ENCODE measurements at regions not wholly inside any gene's neighbourhood (a gene's known extent, or its start where the extent isn't known, plus 50 kb on each side); places are given as distances from the start of the nearest gene placed in this dataset.

DNA sequence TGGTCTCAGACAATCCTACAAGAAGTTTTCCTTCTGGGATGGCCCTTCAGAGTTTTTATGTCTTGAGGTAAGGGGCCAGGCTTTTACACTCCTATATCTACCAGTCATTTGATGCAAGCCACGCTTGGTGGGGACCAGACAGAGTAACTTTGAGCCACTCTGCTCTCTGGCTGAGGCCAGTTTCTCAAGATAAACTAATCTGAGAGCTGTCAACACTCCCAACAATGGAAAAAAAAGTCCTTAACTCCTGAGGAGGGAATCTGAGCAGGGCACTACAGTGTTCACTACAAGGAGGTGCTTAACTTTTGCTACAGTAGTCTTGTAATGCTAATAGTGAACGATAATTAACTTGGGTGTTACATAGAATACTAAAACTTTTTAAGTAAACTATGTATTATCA lies 62.7 kb downstream of the MRPS30 start:
- DNase-seq, result no peak
- Mint-ChIP-seq H3K4me1 (ENCODE audit: low read depth) (peaks cover 9% of the 10 kb centered on the region), H3K27ac (no peak overlapping the region), H3K9me3 (no peaks in the 10 kb centered on the region), H3K4me3 (no peak overlapping the region), H3K27me3 (no peaks in the 10 kb centered on the region), H3K36me3 (ENCODE audit: low read depth) (no peaks in the 10 kb centered on the region)
- no peak for TF ChIP-seq CTCF (IDR thresholded peaks at IDR 0.05)
- Histone ChIP-seq H3K27ac (ENCODE audit: low read depth in 1 of 2, low read length in 2 of 2) (no peak overlapping the region), H3K4me3 (ENCODE audit: low read length) (no peak overlapping the region), H3K4me1 (ENCODE audit: insufficient read depth, low read length) (no peaks in the 10 kb centered on the region), H3K36me3 (ENCODE audit: insufficient read depth, low read length) (no peaks in the 10 kb centered on the region), H3K27me3 (ENCODE audit: control insufficient read depth in 1 of 2, insufficient read depth in 2 of 2, low read length in 2 of 2) (no peaks in the 10 kb centered on the region), H3K9me3 (ENCODE audit: control insufficient read depth in 1 of 2, insufficient read depth in 1 of 2, low read length in 2 of 2) (no peaks in the 10 kb centered on the region)
- ChIA-PET CTCF (no interaction called here), POLR2A (no interaction called here)
- no peak for ATAC-seq (ENCODE audit: poor library complexity)
- intact Hi-C loops (cut with DNase I, micrococcal nuclease), result no loop called here

DNA sequence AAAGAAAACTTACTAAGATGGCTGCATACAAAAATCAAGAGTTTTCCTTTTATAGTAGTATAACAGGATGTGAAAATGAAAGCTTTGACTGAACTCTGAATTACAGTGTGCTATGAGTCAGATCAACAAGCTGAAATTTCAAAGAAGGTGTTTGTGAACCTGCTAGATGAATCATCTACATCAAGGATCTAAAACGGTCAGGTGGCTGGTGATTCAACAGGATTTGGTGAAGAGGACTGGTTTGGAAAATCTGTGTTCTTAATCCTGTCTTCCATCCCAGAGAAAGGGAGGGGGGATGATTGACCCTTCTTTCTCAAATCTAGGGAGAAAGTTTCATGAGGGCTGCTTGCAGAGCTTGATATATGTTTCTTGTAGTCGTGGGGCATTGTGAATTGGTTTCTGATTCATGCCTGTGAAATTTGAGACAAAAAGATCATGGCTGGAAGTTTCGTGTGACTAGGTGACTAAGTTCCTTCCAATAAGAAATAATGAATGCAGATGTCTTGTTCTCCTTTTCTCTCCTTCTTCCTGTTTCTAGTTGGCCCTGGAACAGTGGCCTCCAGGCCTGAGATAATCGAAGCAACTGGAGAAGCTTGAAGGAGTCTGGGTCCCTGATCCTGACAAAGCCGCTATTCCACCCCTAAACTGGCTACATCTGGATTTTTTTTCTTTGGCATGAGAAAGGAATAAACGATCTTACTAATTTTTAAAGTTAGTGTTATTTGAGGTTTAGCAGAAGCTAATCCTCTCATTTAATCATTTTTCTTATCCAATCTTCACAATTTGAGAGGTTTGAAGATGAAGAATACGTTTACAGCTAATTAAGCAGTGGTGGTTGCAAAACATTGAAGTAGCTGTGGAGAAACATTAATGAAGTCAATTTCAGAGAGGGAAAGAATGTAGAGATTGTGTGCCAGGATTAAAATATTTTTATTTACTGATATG lies 67.2 kb downstream of the MRPS30 start:
- H3K36me3 Mint-ChIP-seq (ENCODE audit: low read depth), result no peaks in the 10 kb centered on the region
- H3K4me3 Mint-ChIP-seq, result no peak overlapping the region
- Histone ChIP-seq H3K27ac (ENCODE audit: low read depth in 1 of 2, low read length in 2 of 2) (no peak overlapping the region), H3K9me3 (ENCODE audit: control insufficient read depth in 1 of 2, insufficient read depth in 1 of 2, low read length in 2 of 2) (no peaks in the 10 kb centered on the region), H3K36me3 (ENCODE audit: insufficient read depth, low read length) (no peaks in the 10 kb centered on the region), H3K4me1 (ENCODE audit: insufficient read depth, low read length) (no peaks in the 10 kb centered on the region), H3K27me3 (ENCODE audit: control insufficient read depth in 1 of 2, insufficient read depth in 2 of 2, low read length in 2 of 2) (no peaks in the 10 kb centered on the region), H3K4me3 (ENCODE audit: low read length) (no peak overlapping the region)
- no peaks in the 10 kb centered on the region for H3K9me3 Mint-ChIP-seq
- peak overlapping the region; percentile 72 for H3K27ac Mint-ChIP-seq
- ATAC-seq (ENCODE audit: poor library complexity), result peak; percentile 65
- H3K4me1 Mint-ChIP-seq (ENCODE audit: low read depth), result peaks cover 9% of the 10 kb centered on the region
- intact Hi-C loops (cut with DNase I, micrococcal nuclease), result no loop called here
- ChIA-PET POLR2A (no interaction called here), CTCF (no interaction called here)
- DNase-seq, result peak in 4 of 14 experiments; percentile 5 to 28 (median 16)
- TF ChIP-seq CTCF (IDR thresholded peaks at IDR 0.05), result no peak
- H3K27me3 Mint-ChIP-seq, result no peaks in the 10 kb centered on the region

DNA sequence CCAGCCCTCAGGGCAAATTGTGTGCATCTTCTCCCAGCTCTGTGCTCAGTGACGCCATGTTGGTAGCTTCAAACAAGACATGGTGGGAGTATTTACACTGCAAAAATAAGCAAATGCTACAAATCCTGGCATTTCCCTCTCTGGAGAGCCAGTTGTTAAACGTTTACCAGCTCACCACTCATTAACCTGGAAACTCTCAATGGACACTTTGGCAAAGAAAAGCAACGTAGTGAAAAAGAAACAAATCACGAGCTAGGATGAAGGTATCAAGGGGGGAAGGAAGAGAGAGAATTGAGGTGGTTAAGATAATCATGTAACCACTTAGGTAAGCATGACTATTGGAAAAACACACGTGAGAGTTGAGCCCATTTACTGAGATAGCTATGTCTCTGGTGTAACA lies 72.5 kb downstream of the MRPS30 start:
- TF ChIP-seq CTCF (IDR thresholded peaks at IDR 0.05), result no peak
- H3K36me3 Mint-ChIP-seq (ENCODE audit: low read depth), result no peaks in the 10 kb centered on the region
- ChIA-PET CTCF (no interaction called here), POLR2A (interaction anchor here (1.0 kb wide), 1 partner anchor 29 kb away, joined by 3 read pairs; no protein-coding TSS in a partner anchor)
- Histone ChIP-seq H3K36me3 (ENCODE audit: insufficient read depth, low read length) (no peaks in the 10 kb centered on the region), H3K27me3 (ENCODE audit: control insufficient read depth in 1 of 2, insufficient read depth in 2 of 2, low read length in 2 of 2) (no peaks in the 10 kb centered on the region), H3K9me3 (ENCODE audit: control insufficient read depth in 1 of 2, insufficient read depth in 1 of 2, low read length in 2 of 2) (peaks cover 0 to 8% of the 10 kb centered on the region in 2 experiments), H3K4me1 (ENCODE audit: insufficient read depth, low read length) (no peaks in the 10 kb centered on the region), H3K27ac (ENCODE audit: low read depth in 1 of 2, low read length in 2 of 2) (no peak overlapping the region), H3K4me3 (ENCODE audit: low read length) (no peak overlapping the region)
- peaks cover 1% of the 10 kb centered on the region for H3K4me1 Mint-ChIP-seq (ENCODE audit: low read depth)
- ATAC-seq (ENCODE audit: poor library complexity) (no peak), DNase-seq (no peak)
- H3K4me3 Mint-ChIP-seq, result no peak overlapping the region
- H3K27me3 Mint-ChIP-seq, result no peaks in the 10 kb centered on the region
- H3K27ac Mint-ChIP-seq, result no peak overlapping the region
- no peaks in the 10 kb centered on the region for H3K9me3 Mint-ChIP-seq
- intact Hi-C loops (cut with DNase I, micrococcal nuclease), result no loop called here
